Heart right ventricle (tissue), 16 donors: ENCODE measurements at regions not wholly inside any gene's neighbourhood (a gene's known extent, or its start where the extent isn't known, plus 50 kb on each side); places are given as distances from the start of the nearest gene placed in this dataset.

Experiments
- ATAC-seq, 8 donors: fragments of 200-7000 bp; cut with Tn5 transposase; one replicate each; pipeline ENCODE4 v1.9.1; 2020; ENCODE audit warnings: mild to moderate bottlenecking in 8 of 8, moderate library complexity in 8 of 8, moderate number of reproducible peaks in 1 of 8
- DNase-seq, 2 donors: peaks; one replicate each; pipeline ENCODE4 v3.0.0-alpha.2; 2020
- H3K27ac ChIP-seq, 10 donors: fragments of 200-600 bp; sonication (generic) in 2 of 10; one replicate each; pipeline versions ENCODE4 v1.5.0 to v1.8.0; 2020 to 2022; ENCODE audit warnings: mild to moderate bottlenecking in 3 of 10
- H3K27me3 ChIP-seq, 7 donors: fragments of 200-600 bp; one replicate each; pipeline ENCODE4 v1.8.0; 2021 to 2022; ENCODE audit warnings: mild to moderate bottlenecking in 2 of 7
- H3K36me3 ChIP-seq, 9 donors: fragments of 200-600 bp; sonication (generic) in 1 of 9; one replicate each; pipeline versions ENCODE4 v1.5.0 to v1.8.0; 2020 to 2022; ENCODE audit warnings: mild to moderate bottlenecking in 2 of 9
- H3K4me1 ChIP-seq, 9 donors: fragments of 200-600 bp; sonication (generic) in 1 of 9; one replicate each; pipeline versions ENCODE4 v1.5.0 to v1.8.0; 2020 to 2022; ENCODE audit warnings: mild to moderate bottlenecking in 4 of 9
- H3K4me3 ChIP-seq, 10 donors: fragments of 200-600 bp; sonication (generic) in 2 of 10; one replicate each; pipeline versions ENCODE4 v1.5.0 to v1.8.0; 2020 to 2022; ENCODE audit warnings: mild to moderate bottlenecking in 7 of 10, moderate library complexity in 2 of 10
- H3K9me3 ChIP-seq, 11 donors: fragments of 200-600 bp in 10 of 11; sonication (generic) in 2 of 11; one replicate each; pipeline versions ENCODE4 v1.5.0 to v1.8.0; 2013 to 2022; ENCODE audit warnings: mild to moderate bottlenecking in 2 of 11, control low read depth in 1 of 11, moderate library complexity in 1 of 11
- CTCF ChIP-seq, 9 donors: fragments of 200-600 bp; sonication (generic) in 2 of 9; IDR thresholded peaks; one replicate each; pipeline versions ENCODE4 v1.5.0 to v1.8.0; 2021 to 2022; ENCODE audit warnings: antibody characterized with exemption in 9 of 9, mild to moderate bottlenecking in 5 of 9, moderate library complexity in 1 of 9
- WGBS, 2 donors: extraction: QIAGEN DNeasy Blood & Tissue Kit; methylation state at CpG; one replicate each; pipeline ENCODE4 v1.1.7; 2013; ENCODE audit warnings: inconsistent platforms in 1 of 2; 5-methylcytosine and 5-hydroxymethylcytosine counted together
- intact Hi-C, 10 donors: fragments of 100-400 bp; cut with DNase I; formaldehyde crosslinking; loops; one replicate each; pipeline versions ENCODE4 v1.11.1 to v1.14.2; 2022
- donor health status: Arrhythmogenic right ventricular cardiomyopathy.
- donor health status: ischemic (EF 13 %, LVEDD 7.1; RV severe dilation, severe dysfunction).
- donor health status: healthy with polysubstance abuse.
- donor health status: DM: no; HTN: yes; CAD: no.
- donor health status: DM: no; HTN: no; CAD: no.
- donor health status: ischemic (EF 25% LVEDD 6.9; RV normal size, moderate dysfunction).
- donor health status: ischemic (EF 25% LVEDD 5.7; RV mildly dilated, moderate dysfunction).
- donor health status: healthy.
- donor health status: DM: yes; HTN: yes; CAD: no.
- donor health status: Ischemic cardiomyopathy.
- donor health status: ischemic (EF 35%, LVEDD 5.7; RV mildly dilated, moderate dysfunction).
- donor health status: nonischemic (EF 11% LVEDD 7.7; RV severe dilation, severe dysfunction).
- donor health status: DM: yes; HTN: yes; CAD: no.
- donor health status: PGD.
- donor health status: ischemic (EF 29% LVEDD 5.4; RV normal size, mild dysfunction).
- donor health status: nonischemic (EF 23%, LVEDD 6.1; RV moderate dilation, normal function).

- intact Hi-C loops = no loop called here
- Histone ChIP-seq H3K27ac (no peak overlapping the region), H3K4me3 (no peak overlapping the region), H3K9me3 (peaks cover 0 to 11% (median 0%) of the 10 kb centered on the region in 11 donors), H3K4me1 (no peaks in the 10 kb centered on the region), H3K27me3 (no peaks in the 10 kb centered on the region), H3K36me3 (no peaks in the 10 kb centered on the region)
- no peak for TF ChIP-seq CTCF (IDR thresholded peaks at IDR 0.05)
- ATAC-seq (no peak), DNase-seq (no peak)
- WGBS, 2 donors = 54 to 65% methylated on average over 3 of the region's 3 CpGs
Measured at GRCh38 chr3:22306454-22306853, 555.4 kb upstream of the ZNF385D start.

- Histone ChIP-seq H3K27me3 (no peaks in the 10 kb centered on the region), H3K36me3 (no peaks in the 10 kb centered on the region), H3K4me1 (no peaks in the 10 kb centered on the region), H3K9me3 (peaks cover 0 to 3% (median 0%) of the 10 kb centered on the region in 11 donors), H3K4me3 (no peak overlapping the region), H3K27ac (no peak overlapping the region)
- intact Hi-C loops = no loop called here
- 25 to 26% methylated on average over 1 of the region's 1 CpG for WGBS, 2 donors
- no peak for TF ChIP-seq CTCF (IDR thresholded peaks at IDR 0.05)
- DNase-seq (no peak), ATAC-seq (no peak)
Measured at GRCh38 chr3:22308871-22309270, 557.9 kb upstream of the ZNF385D start.

GRCh38 chr3:22315925-22316324 lies 564.9 kb upstream of the ZNF385D start:
- no peak overlapping the region for H3K4me3 ChIP-seq
- intact Hi-C loops = no loop called here
- H3K4me1 ChIP-seq = no peaks in the 10 kb centered on the region
- 49 to 55% methylated on average over 1 of the region's 1 CpG for WGBS, 2 donors
- DNase-seq = no peak
- no peaks in the 10 kb centered on the region for H3K36me3 ChIP-seq
- H3K27me3 ChIP-seq = no peaks in the 10 kb centered on the region
- ATAC-seq = no peak
- H3K27ac ChIP-seq = no peak overlapping the region
- H3K9me3 ChIP-seq = peaks cover 0 to 3% (median 0%) of the 10 kb centered on the region in 11 donors
- TF ChIP-seq CTCF (IDR thresholded peaks at IDR 0.05) = no peak

- H3K27me3 ChIP-seq = no peaks in the 10 kb centered on the region
- H3K4me3 ChIP-seq = no peak overlapping the region
- WGBS, 2 donors = 65 to 72% methylated on average over 5 of the region's 5 CpGs
- H3K4me1 ChIP-seq = no peaks in the 10 kb centered on the region
- intact Hi-C loops = no loop called here
- H3K9me3 ChIP-seq = peaks cover 0 to 3% (median 0%) of the 10 kb centered on the region in 11 donors
- no peak for TF ChIP-seq CTCF (IDR thresholded peaks at IDR 0.05)
- H3K27ac ChIP-seq = no peak overlapping the region
- ATAC-seq = no peak
- H3K36me3 ChIP-seq = no peaks in the 10 kb centered on the region
- no peak for DNase-seq
Measured at GRCh38 chr3:22318325-22318724, 567.3 kb upstream of the ZNF385D start.
